H1 (cell line): ENCODE measurements at regions not wholly inside any gene's neighbourhood (a gene's known extent, or its start where the extent isn't known, plus 50 kb on each side); places are given as distances from the start of the nearest gene placed in this dataset.

Experiments used
- CTCF ChIA-PET: fragments of 300-600 bp; sonication (Branson Sonifier 250); formaldehyde crosslinking; loops from one replicate; lab custom pipeline; 2021; ENCODE audit not compliant: partially characterized antibody; lab: Charles Lee
- POLR2A ChIA-PET: fragments of 300-600 bp; sonication (Branson Sonifier 250); formaldehyde crosslinking; loops from one replicate; lab custom pipeline; 2021; ENCODE audit warnings: inconsistent platforms; ENCODE audit not compliant: partially characterized antibody; lab: Charles Lee
- DNase-seq, 2 experiments: peaks; one replicate each; pipeline versions ENCODE4 v3.0.0 to v3.0.0-alpha.2; 2010 to 2022; ENCODE audit warnings: low spot score in 2 of 2, low read depth in 1 of 2, mixed read lengths in 1 of 2
- FAIRE-seq: peaks from 2 replicates; lab custom pipeline; 2011; peaks lifted over from hg19 to GRCh38; lab: Jason Lieb, UNC
- H2AFZ ChIP-seq: 2 replicates; pipeline ENCODE4 v1.8.1; 2012; ENCODE audit warnings: low read length, inconsistent platforms
- H2AK5ac ChIP-seq: 2 replicates; pipeline ENCODE4 v1.6.1; 2013; ENCODE audit warnings: low read depth, low read length
- H2BK120ac ChIP-seq: replicated peaks from 2 replicates; pipeline ENCODE3; 2013; ENCODE audit warnings: low read depth, low read length, inconsistent platforms
- H2BK12ac ChIP-seq: 2 replicates; pipeline ENCODE4 v1.6.1; 2013; ENCODE audit warnings: low read depth, low read length
- H2BK15ac ChIP-seq: 2 replicates; pipeline ENCODE4 v1.6.1; 2013; ENCODE audit warnings: low read length
- H2BK20ac ChIP-seq: 2 replicates; pipeline ENCODE4 v1.6.1; 2013; ENCODE audit warnings: low read length
- H2BK5ac ChIP-seq: 2 replicates; pipeline ENCODE4 v1.6.1; 2013; ENCODE audit warnings: low read depth, low read length
- H3K14ac ChIP-seq: 2 replicates; pipeline ENCODE4 v1.6.1; 2013; ENCODE audit warnings: inconsistent platforms; ENCODE audit not compliant: insufficient read length
- H3K18ac ChIP-seq: 2 replicates; pipeline ENCODE4 v1.6.1; 2013; ENCODE audit warnings: low read length; ENCODE audit errors: extremely low read depth
- H3K23ac ChIP-seq: 2 replicates; pipeline ENCODE4 v1.6.1; 2013; ENCODE audit warnings: inconsistent platforms; ENCODE audit not compliant: insufficient read length
- H3K23me2 ChIP-seq: 2 replicates; pipeline ENCODE4 v1.6.1; 2013; ENCODE audit warnings: low read depth, low read length
- H3K27ac ChIP-seq: 2 replicates; pipeline ENCODE4 v1.6.1; 2011; ENCODE audit warnings: low read depth, low read length, inconsistent platforms
- H3K27me3 ChIP-seq, 4 experiments: replicated peaks in 1 of 4; 1 replicate in 1 of 4; 2 replicates in 3 of 4; pipeline versions ENCODE4 v1.6.1 to v1.8.1; 2011 to 2013; ENCODE audit warnings: low read length in 3 of 4, mild to moderate bottlenecking in 3 of 4, inconsistent platforms in 2 of 4, mixed read lengths in 2 of 4, moderate library complexity in 1 of 4; ENCODE audit not compliant: control insufficient read depth in 3 of 4, insufficient read depth in 3 of 4; ENCODE audit errors: extremely low read depth in 1 of 4
- H3K36me3 ChIP-seq, 4 experiments: 2 replicates each; pipeline versions ENCODE4 v1.6.1 to v1.8.1; 2011 to 2013; ENCODE audit warnings: mild to moderate bottlenecking in 4 of 4, low read length in 3 of 4, moderate library complexity in 2 of 4, control low read depth in 1 of 4, inconsistent platforms in 1 of 4; ENCODE audit not compliant: insufficient read depth in 4 of 4, control insufficient read depth in 2 of 4
- H3K4ac ChIP-seq: replicated peaks from 2 replicates; pipeline ENCODE3; 2013; ENCODE audit warnings: low read length, low read depth, mixed read lengths, inconsistent platforms; ENCODE audit not compliant: insufficient read length
- H3K4me1 ChIP-seq, 4 experiments: replicated peaks in 1 of 4; 1 replicate in 1 of 4; 2 replicates in 3 of 4; pipeline versions ENCODE4 v1.6.1 to v1.8.1; 2011 to 2013; ENCODE audit warnings: low read length in 3 of 4, inconsistent platforms in 2 of 4, mixed read lengths in 1 of 4; ENCODE audit not compliant: insufficient read depth in 4 of 4, control insufficient read depth in 3 of 4
- H3K4me2 ChIP-seq, 2 experiments: 2 replicates each; pipeline versions ENCODE4 v1.6.1 to v1.8.1; 2011 to 2013; ENCODE audit warnings: low read depth in 2 of 2, low read length in 2 of 2, control low read depth in 1 of 2, inconsistent platforms in 1 of 2, mild to moderate bottlenecking in 1 of 2; ENCODE audit not compliant: insufficient read depth in 1 of 2
- H3K4me3 ChIP-seq, 4 experiments: fragments of 200-600, 300-600 bp in 1 of 4; sonication (generic), shearing (Covaris generic), sonication (Bioruptor Twin) in 1 of 4; 2 replicates each; pipeline versions ENCODE4 v1.5.1 to v1.8.1; 2011 to 2016; ENCODE audit warnings: low read length in 4 of 4, low read depth in 3 of 4, control low read depth in 2 of 4, inconsistent platforms in 2 of 4, mild to moderate bottlenecking in 2 of 4, mixed read lengths in 1 of 4, moderate library complexity in 1 of 4; ENCODE audit not compliant: insufficient read depth in 2 of 4; ENCODE audit errors: extremely low read depth in 1 of 4
- H3K56ac ChIP-seq: replicated peaks from 2 replicates; pipeline ENCODE3; 2013; ENCODE audit warnings: low read depth, mild to moderate bottlenecking, mixed read lengths, low read length, inconsistent platforms; ENCODE audit not compliant: insufficient read length
- H3K79me1 ChIP-seq: 2 replicates; pipeline ENCODE4 v1.6.1; 2013; ENCODE audit warnings: low read depth, low read length, control low read depth
- H3K79me2 ChIP-seq, 2 experiments: 2 replicates each; pipeline versions ENCODE4 v1.6.1 to v1.8.1; 2012 to 2013; ENCODE audit warnings: low read length in 2 of 2, mild to moderate bottlenecking in 2 of 2, inconsistent platforms in 1 of 2; ENCODE audit not compliant: insufficient read depth in 2 of 2, control insufficient read depth in 1 of 2
- H3K9ac ChIP-seq, 4 experiments: replicated peaks in 1 of 4; 1 replicate in 1 of 4; 2 replicates in 3 of 4; pipeline versions ENCODE4 v1.6.1 to v1.8.1; 2011 to 2013; ENCODE audit warnings: low read depth in 3 of 4, low read length in 3 of 4, control low read depth in 2 of 4, mild to moderate bottlenecking in 2 of 4, moderate library complexity in 2 of 4, inconsistent platforms in 1 of 4; ENCODE audit errors: extremely low read depth in 1 of 4
- H3K9me3 ChIP-seq, 2 experiments: 2 replicates each; pipeline versions ENCODE4 v1.6.1 to v1.8.1; 2012 to 2013; ENCODE audit warnings: mild to moderate bottlenecking in 2 of 2, moderate library complexity in 2 of 2, control low read depth in 1 of 2, inconsistent platforms in 1 of 2, low read depth in 1 of 2, low read length in 1 of 2, mixed read lengths in 1 of 2; ENCODE audit not compliant: insufficient read depth in 2 of 2
- H4K20me1 ChIP-seq, 2 experiments: replicated peaks in 1 of 2; 2 replicates each; pipeline versions ENCODE3 to v1.8.1; 2011 to 2013; ENCODE audit warnings: inconsistent platforms in 2 of 2, low read length in 2 of 2, mild to moderate bottlenecking in 1 of 2; ENCODE audit not compliant: insufficient read depth in 2 of 2, control insufficient read depth in 1 of 2
- H4K5ac ChIP-seq: 2 replicates; pipeline ENCODE4 v1.6.1; 2013; ENCODE audit warnings: low read length, low read depth, mixed read lengths, inconsistent platforms; ENCODE audit not compliant: insufficient read length
- H4K8ac ChIP-seq: 2 replicates; pipeline ENCODE4 v1.8.0; 2013; ENCODE audit warnings: mild to moderate bottlenecking, moderate library complexity, low read length, inconsistent platforms; ENCODE audit not compliant: insufficient read depth; ENCODE audit errors: extremely low read depth
- H4K91ac ChIP-seq: replicated peaks from 2 replicates; pipeline ENCODE3; 2013; ENCODE audit warnings: low read length, mixed read lengths, inconsistent platforms; ENCODE audit not compliant: insufficient read length
- ASH2L ChIP-seq: fragments of 200-600, 300-600 bp; sonication (generic); IDR thresholded peaks from one replicate; pipeline ENCODE4 v1.7.1; 2017; ENCODE audit warnings: low read length
- ATF3 ChIP-seq: IDR thresholded peaks from 2 replicates; pipeline ENCODE4 v1.6.1; 2011; ENCODE audit warnings: low read depth, mild to moderate bottlenecking, low read length; ENCODE audit not compliant: insufficient read depth
- BACH1 ChIP-seq: IDR thresholded peaks from 2 replicates; pipeline ENCODE4 v1.6.1; 2012; ENCODE audit warnings: low read length, improper control_type of control experiment
- BCL11A ChIP-seq, 2 experiments: IDR thresholded peaks; one replicate each; pipeline ENCODE4 v1.6.1; 2011; ENCODE audit warnings: low read depth in 2 of 2, low read length in 2 of 2, mild to moderate bottlenecking in 2 of 2
- CEBPB ChIP-seq: IDR thresholded peaks from 2 replicates; pipeline ENCODE4 v1.6.1; 2012; ENCODE audit warnings: low read depth, low read length
- CTBP2 ChIP-seq: IDR thresholded peaks from 2 replicates; pipeline ENCODE4 v1.7.0; 2011; ENCODE audit warnings: borderline replicate concordance, mild to moderate bottlenecking, moderate library complexity, mixed read lengths, low read length; ENCODE audit not compliant: insufficient read depth, insufficient read length
- FOSL1 ChIP-seq: IDR thresholded peaks from 2 replicates; pipeline ENCODE4 v1.6.1; 2011; ENCODE audit warnings: mild to moderate bottlenecking, low read depth, low read length, moderate library complexity; ENCODE audit not compliant: insufficient read depth
- HDAC6 ChIP-seq: IDR thresholded peaks from one replicate; pipeline ENCODE4 v1.7.1; 2012; ENCODE audit warnings: low read depth, mild to moderate bottlenecking, inconsistent platforms, low read length, moderate library complexity
- RNF2 ChIP-seq: fragments of 200-900, 300-1000 bp; sonication (generic); IDR thresholded peaks from 2 replicates; pipeline ENCODE4 v1.7.1; 2016; ENCODE audit warnings: borderline replicate concordance, low read depth, mild to moderate bottlenecking, antibody characterized with exemption, low read length; ENCODE audit not compliant: poor library complexity, severe bottlenecking; ENCODE audit errors: missing control alignments
- SIN3A ChIP-seq, 2 experiments: IDR thresholded peaks in 1 of 2; conservative IDR thresholded peaks in 1 of 2; 2 replicates each; pipeline ENCODE4 v1.6.1; 2011 to 2012; ENCODE audit warnings: low read length in 2 of 2, improper control_type of control experiment in 1 of 2, low read depth in 1 of 2, mild to moderate bottlenecking in 1 of 2
- SIX5 ChIP-seq: IDR thresholded peaks from 2 replicates; pipeline ENCODE4 v1.6.1; 2011; ENCODE audit warnings: mild to moderate bottlenecking, low read depth, low read length
- TAF7 ChIP-seq: optimal IDR thresholded peaks from 2 replicates; pipeline ENCODE3; 2011; ENCODE audit warnings: low read depth, mild to moderate bottlenecking, inconsistent platforms, low read length, moderate library complexity, borderline replicate concordance
- TCF12 ChIP-seq: IDR thresholded peaks from 2 replicates; pipeline ENCODE4 v1.6.1; 2011; ENCODE audit warnings: low read depth, mild to moderate bottlenecking, low read length
- WGBS, 2 experiments: shearing (Covaris generic) in 1 of 2; methylation state at CpG; one replicate each; pipeline versions ENCODE4 v1.1.6 to v1.1.7; 2013 to 2015; ENCODE audit warnings: low lambda C conversion rate in 2 of 2, mixed read lengths in 2 of 2, inconsistent platforms in 1 of 2, low coverage in 1 of 2, missing lambda C conversion rate in 1 of 2; ENCODE audit not compliant: insufficient replicate concordance in 2 of 2, insufficient coverage in 1 of 2, insufficient read length in 1 of 2; ENCODE audit errors: extremely low coverage in 1 of 2, missing lambda C conversion rate in 1 of 2; 5-methylcytosine and 5-hydroxymethylcytosine counted together

- no peak overlapping the region for H2AK5ac ChIP-seq
- no peaks in the 10 kb centered on the region for H4K20me1 ChIP-seq
- no peak overlapping the region for H2BK12ac ChIP-seq
- H3K79me1 ChIP-seq, result no peaks in the 10 kb centered on the region
- no peak for TF ChIP-seq CTBP2
- no peak for TF ChIP-seq ATF3
- TF ChIP-seq BCL11A (IDR thresholded peaks at IDR 0.05; ENCODE audit: low read depth in 2 of 2, low read length in 2 of 2), result no peak
- TF ChIP-seq SIN3A (conservative IDR thresholded peaks at IDR 0.05 in 1 of 2, IDR thresholded peaks at IDR 0.05 in 1 of 2; ENCODE audit: low read depth in 1 of 2, low read length in 2 of 2), result no peak
- TF ChIP-seq FOSL1, result no peak
- TF ChIP-seq SIX5, result no peak
- TF ChIP-seq CEBPB, result no peak
- no peak for TF ChIP-seq TAF7
- no peak for TF ChIP-seq TCF12
- TF ChIP-seq RNF2, result no peak
- TF ChIP-seq HDAC6, result no peak
- TF ChIP-seq BACH1, result no peak
- no peak for TF ChIP-seq ASH2L
- H3K9ac ChIP-seq, result no peak overlapping the region
- no peaks in the 10 kb centered on the region; the same call in 1 of the 2 replicates for H3K23me2 ChIP-seq
- no peak overlapping the region for H3K27ac ChIP-seq
- H3K9me3 ChIP-seq, result no peaks in the 10 kb centered on the region
- H2BK20ac ChIP-seq, result no peak overlapping the region
- H2BK120ac ChIP-seq, result no peak overlapping the region
- no peak overlapping the region for H4K91ac ChIP-seq
- no peak overlapping the region for H3K4me3 ChIP-seq
- no peak overlapping the region for H4K8ac ChIP-seq
- H3K14ac ChIP-seq, result no peak overlapping the region
- H3K36me3 ChIP-seq, result no peaks in the 10 kb centered on the region
- no peak overlapping the region for H3K18ac ChIP-seq
- POLR2A ChIA-PET, result no interaction called here
- H3K4me1 ChIP-seq, result no peaks in the 10 kb centered on the region
- no peak overlapping the region for H4K5ac ChIP-seq
- H2AFZ ChIP-seq, result no peak overlapping the region
- DNase-seq (no peak), FAIRE-seq (no peak)
- H3K79me2 ChIP-seq, result no peaks in the 10 kb centered on the region
- H3K4ac ChIP-seq, result no peak overlapping the region
- 73% methylated on average over 1 of the region's 1 CpG; no CpG with 5 or more reads in 1 of the 2 experiments for WGBS, 2 experiments
- no peak overlapping the region for H3K56ac ChIP-seq
- H2BK5ac ChIP-seq, result no peak overlapping the region
- no peak overlapping the region for H3K23ac ChIP-seq
- CTCF ChIA-PET, result interaction anchor here (0.6 to 1.4 kb wide), 3 partner anchors 89 to 304 kb away, joined by 3 read pairs; no protein-coding TSS in a partner anchor
- peaks cover 0 to 4% (median 0%) of the 10 kb centered on the region in 4 experiments; a peak in 3 of 7 replicates for H3K27me3 ChIP-seq
- no peak overlapping the region for H2BK15ac ChIP-seq
- no peak overlapping the region for H3K4me2 ChIP-seq
Observed at GRCh38 chr16:75803753-75804152, 77.5 kb upstream of the CPHXL start.
